ENCODE measurements at regions not wholly inside any gene's neighbourhood (a gene's known extent, or its start where the extent isn't known, plus 50 kb on each side); places are given as distances from the start of the nearest gene placed in this dataset.

- H2BK20ac ChIP-seq (ENCODE audit: low read length) = no peak overlapping the region
- H3K79me2 ChIP-seq (ENCODE audit: control insufficient read depth in 1 of 2, insufficient read depth in 2 of 2, low read length in 2 of 2) = no peaks in the 10 kb centered on the region
- H3K4ac ChIP-seq (replicated peaks; ENCODE audit: insufficient read length, low read depth, low read length) = no peak overlapping the region
- H2BK5ac ChIP-seq (ENCODE audit: low read depth, low read length) = no peak overlapping the region
- H2BK15ac ChIP-seq (ENCODE audit: low read length) = no peak overlapping the region
- H3K14ac ChIP-seq (ENCODE audit: insufficient read length) = no peak overlapping the region
- no peak overlapping the region for H2AFZ ChIP-seq (ENCODE audit: low read length)
- H3K27me3 ChIP-seq (replicated peaks in 1 of 4; ENCODE audit: control insufficient read depth in 3 of 4, extremely low read depth in 1 of 4, insufficient read depth in 3 of 4, low read length in 3 of 4) = no peaks in the 10 kb centered on the region
- TF ChIP-seq, protein P1, sequence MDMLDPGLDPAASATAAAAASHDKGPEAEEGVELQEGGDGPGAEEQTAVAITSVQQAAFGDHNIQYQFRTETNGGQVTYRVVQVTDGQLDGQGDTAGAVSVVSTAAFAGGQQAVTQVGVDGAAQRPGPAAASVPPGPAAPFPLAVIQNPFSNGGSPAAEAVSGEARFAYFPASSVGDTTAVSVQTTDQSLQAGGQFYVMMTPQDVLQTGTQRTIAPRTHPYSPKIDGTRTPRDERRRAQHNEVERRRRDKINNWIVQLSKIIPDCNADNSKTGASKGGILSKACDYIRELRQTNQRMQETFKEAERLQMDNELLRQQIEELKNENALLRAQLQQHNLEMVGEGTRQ (IDR thresholded peaks at IDR 0.05; ENCODE audit: low read length) = no peak
- TF ChIP-seq NRF1 (IDR thresholded peaks at IDR 0.05; ENCODE audit: low read depth, low read length) (no peak), RBBP5 (IDR thresholded peaks at IDR 0.05; ENCODE audit: borderline replicate concordance, low read depth, low read length) (no peak), TCF12 (IDR thresholded peaks at IDR 0.05; ENCODE audit: low read depth, low read length) (no peak), GTF2F1 (IDR thresholded peaks at IDR 0.05; ENCODE audit: borderline replicate concordance, low read depth, low read length) (no peak)
- TF ChIP-seq, protein P2, sequence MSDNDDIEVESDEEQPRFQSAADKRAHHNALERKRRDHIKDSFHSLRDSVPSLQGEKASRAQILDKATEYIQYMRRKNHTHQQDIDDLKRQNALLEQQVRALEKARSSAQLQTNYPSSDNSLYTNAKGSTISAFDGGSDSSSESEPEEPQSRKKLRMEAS (IDR thresholded peaks at IDR 0.05) = no peak
- H3K9ac ChIP-seq (replicated peaks in 1 of 4; ENCODE audit: extremely low read depth in 1 of 4, low read depth in 3 of 4, low read length in 3 of 4) = no peak overlapping the region
- H2BK12ac ChIP-seq (ENCODE audit: low read depth, low read length) = no peak overlapping the region
- no peak overlapping the region for H3K56ac ChIP-seq (replicated peaks; ENCODE audit: insufficient read length, low read depth, low read length)
- H4K91ac ChIP-seq (replicated peaks; ENCODE audit: insufficient read length, low read length) = no peak overlapping the region
- ChIA-PET CTCF (ENCODE audit: partially characterized antibody) (interaction anchor here (0.9 kb wide), 1 partner anchor 17 kb away, joined by 3 read pairs; no protein-coding TSS in a partner anchor), POLR2A (ENCODE audit: partially characterized antibody) (interaction anchor here (1.0 kb wide), 1 partner anchor 32 kb away, joined by 3 read pairs; no protein-coding TSS in a partner anchor)
- H3K18ac ChIP-seq (ENCODE audit: extremely low read depth, low read length) = no peak overlapping the region
- no peak overlapping the region for H2BK120ac ChIP-seq (replicated peaks; ENCODE audit: low read depth, low read length)
- no peak overlapping the region for H3K23ac ChIP-seq (ENCODE audit: insufficient read length)
- H3K4me1 ChIP-seq (replicated peaks in 1 of 4; ENCODE audit: control insufficient read depth in 3 of 4, insufficient read depth in 4 of 4, low read length in 3 of 4) = no peaks in the 10 kb centered on the region
- no peak overlapping the region for H3K27ac ChIP-seq (ENCODE audit: low read depth, low read length)
- no peak for FAIRE-seq
- WGBS, 2 experiments (ENCODE audit: extremely low coverage in 1 of 2, insufficient coverage in 1 of 2, insufficient read length in 1 of 2, insufficient replicate concordance in 2 of 2, low coverage in 1 of 2, low lambda C conversion rate in 2 of 2, missing lambda C conversion rate in 1 of 2) = 92% methylated on average over 3 of the region's 3 CpGs; no CpG with 5 or more reads in 1 of the 2 experiments
- no peak overlapping the region for H4K8ac ChIP-seq (ENCODE audit: extremely low read depth, insufficient read depth, low read length)
- DNase-seq (ENCODE audit: low read depth in 1 of 2, low spot score in 2 of 2) = no peak
- no peaks in the 10 kb centered on the region for H3K36me3 ChIP-seq (ENCODE audit: control insufficient read depth in 2 of 4, insufficient read depth in 4 of 4, low read length in 3 of 4)
- H3K9me3 ChIP-seq (ENCODE audit: insufficient read depth in 2 of 2, low read depth in 1 of 2, low read length in 1 of 2) = peaks cover 6 to 8% of the 10 kb centered on the region in 2 experiments
- H4K20me1 ChIP-seq (replicated peaks in 1 of 2; ENCODE audit: control insufficient read depth in 1 of 2, insufficient read depth in 2 of 2, low read length in 2 of 2) = no peaks in the 10 kb centered on the region
- no peaks in the 10 kb centered on the region for H3K23me2 ChIP-seq (ENCODE audit: low read depth, low read length)
- no peak overlapping the region for H2AK5ac ChIP-seq (ENCODE audit: low read depth, low read length)
- H3K79me1 ChIP-seq (ENCODE audit: low read depth, low read length) = no peaks in the 10 kb centered on the region
- H3K4me2 ChIP-seq (ENCODE audit: insufficient read depth in 1 of 2, low read depth in 2 of 2, low read length in 2 of 2) = no peak overlapping the region
- no peak overlapping the region for H4K5ac ChIP-seq (ENCODE audit: insufficient read length, low read depth, low read length)
- no peak overlapping the region for H3K4me3 ChIP-seq (ENCODE audit: extremely low read depth in 1 of 4, insufficient read depth in 2 of 4, low read depth in 3 of 4, low read length in 4 of 4)
Observed at GRCh38 chr20:60812561-60812960, 439.5 kb upstream of the CDH4 start.

Measured in H1 (cell line).